Ishikawa (cell line): ENCODE measurements at regions not wholly inside any gene's neighbourhood (a gene's known extent, or its start where the extent isn't known, plus 50 kb on each side); places are given as distances from the start of the nearest gene placed in this dataset.

ENCODE experiments used
- CEBPB ChIP-seq: IDR thresholded peaks from 2 replicates; pipeline ENCODE4 v1.6.1; 2012
- EP300 ChIP-seq: IDR thresholded peaks from 2 replicates; pipeline ENCODE4 v1.6.1; 2012; ENCODE audit warnings: borderline replicate concordance
- RAD21 ChIP-seq: IDR thresholded peaks from 2 replicates; pipeline ENCODE4 v1.6.1; 2012; ENCODE audit warnings: low read depth
- REST ChIP-seq: IDR thresholded peaks from 2 replicates; pipeline ENCODE4 v1.6.1; 2012; ENCODE audit warnings: low read depth, mild to moderate bottlenecking
- TAF1 ChIP-seq: IDR thresholded peaks from 2 replicates; pipeline ENCODE4 v1.6.1; 2012; ENCODE audit warnings: low read depth, mild to moderate bottlenecking
- YY1 ChIP-seq: IDR thresholded peaks from 2 replicates; pipeline ENCODE4 v1.6.1; 2012; ENCODE audit warnings: low read depth
- ZBTB7A ChIP-seq: IDR thresholded peaks from 2 replicates; pipeline ENCODE4 v1.6.1; 2012; ENCODE audit warnings: low read depth
- TF ChIP-seq, protein P1 (sequence below): IDR thresholded peaks from 2 replicates; pipeline ENCODE4 v1.6.1; 2012

DNA sequence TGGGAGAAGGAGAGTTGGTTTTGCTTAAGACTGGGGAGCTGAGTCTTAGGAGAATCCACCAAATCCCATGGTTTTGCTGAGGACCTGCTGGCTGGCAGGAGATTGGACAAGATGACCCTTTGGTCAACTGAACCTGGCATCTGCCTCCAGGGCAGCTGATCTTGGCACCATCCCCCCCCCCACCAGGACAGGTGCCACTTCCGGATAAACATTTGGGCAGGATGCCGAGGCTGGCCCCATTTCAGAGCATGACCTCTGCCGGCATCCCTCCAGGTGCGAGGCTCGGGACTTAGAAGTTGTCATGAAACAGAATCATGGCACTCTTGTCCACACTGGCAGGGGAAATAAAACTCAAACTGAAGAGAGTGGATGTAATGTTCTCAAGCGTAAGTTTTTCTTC lies 165.6 kb downstream of the MACROH2A1 start:
- TF ChIP-seq REST (no peak), EP300 (no peak), RAD21 (no peak), TAF1 (no peak), YY1 (no peak), ZBTB7A (no peak), CEBPB (no peak)
- TF ChIP-seq, protein P1, sequence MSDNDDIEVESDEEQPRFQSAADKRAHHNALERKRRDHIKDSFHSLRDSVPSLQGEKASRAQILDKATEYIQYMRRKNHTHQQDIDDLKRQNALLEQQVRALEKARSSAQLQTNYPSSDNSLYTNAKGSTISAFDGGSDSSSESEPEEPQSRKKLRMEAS: no peak
